H9 (cell line): ENCODE measurements at regions not wholly inside any gene's neighbourhood (a gene's known extent, or its start where the extent isn't known, plus 50 kb on each side); places are given as distances from the start of the nearest gene placed in this dataset.
"Not testable (repeated sequence)": the region's sequence is repeated elsewhere in the genome, so short reads cannot be mapped to it uniquely, and the experiment has no call there.

Experiments
- DNase-seq: peaks from one replicate; pipeline ENCODE4 v3.0.0-alpha.2; 2017
- H2AFZ ChIP-seq: one replicate; pipeline ENCODE4 v1.6.1; 2013; ENCODE audit warnings: mild to moderate bottlenecking, low read length, control low read depth, moderate library complexity
- H2AK5ac ChIP-seq: 2 replicates; pipeline ENCODE4 v1.6.1; 2013; ENCODE audit warnings: low read length, control low read depth, mixed read lengths; ENCODE audit not compliant: insufficient read length
- H2BK120ac ChIP-seq: one replicate; pipeline ENCODE4 v1.6.1; 2013; ENCODE audit warnings: low read depth, mild to moderate bottlenecking, low read length, control low read depth, inconsistent platforms; ENCODE audit not compliant: poor library complexity, severe bottlenecking
- H2BK12ac ChIP-seq: 2 replicates; pipeline ENCODE4 v1.6.1; 2013; ENCODE audit warnings: low read length, control low read depth, mixed read lengths, low read depth; ENCODE audit not compliant: insufficient read length
- H2BK15ac ChIP-seq: 2 replicates; pipeline ENCODE4 v1.6.1; 2013; ENCODE audit warnings: low read depth, low read length, control low read depth
- H2BK20ac ChIP-seq: one replicate; pipeline ENCODE4 v1.6.1; 2013; ENCODE audit warnings: low read depth, mild to moderate bottlenecking, low read length, control low read depth, inconsistent platforms; ENCODE audit not compliant: poor library complexity, severe bottlenecking
- H2BK5ac ChIP-seq: 2 replicates; pipeline ENCODE4 v1.6.1; 2013; ENCODE audit warnings: low read length, control low read depth, mixed read lengths; ENCODE audit not compliant: insufficient read length
- H3K14ac ChIP-seq: 2 replicates; pipeline ENCODE4 v1.6.1; 2013; ENCODE audit warnings: low read length, control low read depth; ENCODE audit not compliant: insufficient read depth
- H3K18ac ChIP-seq: 2 replicates; pipeline ENCODE4 v1.6.1; 2013; ENCODE audit warnings: low read depth, mild to moderate bottlenecking, mixed read lengths, low read length, control low read depth; ENCODE audit not compliant: insufficient read length
- H3K23ac ChIP-seq: 2 replicates; pipeline ENCODE4 v1.6.1; 2013; ENCODE audit warnings: low read length, control low read depth, mixed read lengths, low read depth; ENCODE audit not compliant: insufficient read length
- H3K23me2 ChIP-seq: 2 replicates; pipeline ENCODE4 v1.6.1; 2013; ENCODE audit warnings: low read depth, mild to moderate bottlenecking, mixed read lengths, low read length, control low read depth; ENCODE audit not compliant: insufficient read length, poor library complexity, severe bottlenecking
- H3K27ac ChIP-seq: 2 replicates; pipeline ENCODE4 v1.5.1; 2013; ENCODE audit warnings: low read length, control low read depth, mixed read lengths, low read depth; ENCODE audit not compliant: insufficient read length
- H3K27me3 ChIP-seq: 2 replicates; pipeline ENCODE4 v1.6.1; 2013; ENCODE audit warnings: low read length, control low read depth, inconsistent platforms; ENCODE audit not compliant: insufficient read depth
- H3K4ac ChIP-seq: 2 replicates; pipeline ENCODE4 v1.6.1; 2013; ENCODE audit warnings: low read depth, mild to moderate bottlenecking, control low read depth, inconsistent platforms, low read length, moderate library complexity
- H3K4me1 ChIP-seq: 2 replicates; pipeline ENCODE4 v1.6.1; 2013; ENCODE audit warnings: low read length, control low read depth, inconsistent platforms; ENCODE audit not compliant: insufficient read depth
- H3K4me2 ChIP-seq: 2 replicates; pipeline ENCODE4 v1.6.1; 2013; ENCODE audit warnings: low read length, control low read depth, mixed read lengths; ENCODE audit not compliant: insufficient read length, insufficient read depth
- H3K56ac ChIP-seq: 2 replicates; pipeline ENCODE4 v1.6.1; 2013; ENCODE audit warnings: low read depth, mild to moderate bottlenecking, mixed read lengths, low read length, control low read depth; ENCODE audit not compliant: insufficient read length
- H3K79me1 ChIP-seq: 2 replicates; pipeline ENCODE4 v1.6.1; 2013; ENCODE audit warnings: low read depth, mild to moderate bottlenecking, moderate library complexity, low read length, control low read depth, inconsistent platforms; ENCODE audit not compliant: insufficient read depth, poor library complexity, severe bottlenecking
- H3K79me2 ChIP-seq: 2 replicates; pipeline ENCODE4 v1.6.1; 2013; ENCODE audit warnings: low read length, control low read depth, inconsistent platforms; ENCODE audit not compliant: insufficient read depth
- H3K9ac ChIP-seq: 2 replicates; pipeline ENCODE4 v1.6.1; 2013; ENCODE audit warnings: low read length, control low read depth, mixed read lengths; ENCODE audit not compliant: insufficient read length; ENCODE audit errors: extremely low read depth
- H3K9me3 ChIP-seq: one replicate; pipeline ENCODE4 v1.6.1; 2013; ENCODE audit warnings: low read depth, low read length, inconsistent platforms; ENCODE audit not compliant: control insufficient read depth
- H3T11ph ChIP-seq: one replicate; pipeline ENCODE4 v1.6.1; 2013; ENCODE audit warnings: mild to moderate bottlenecking, low read length, control low read depth, inconsistent platforms
- H4K20me1 ChIP-seq: one replicate; pipeline ENCODE4 v1.6.1; 2013; ENCODE audit not compliant: control insufficient read depth, insufficient read length, insufficient read depth
- H4K5ac ChIP-seq: 2 replicates; pipeline ENCODE4 v1.6.1; 2013; ENCODE audit warnings: low read depth, mild to moderate bottlenecking, mixed read lengths, low read length, control low read depth; ENCODE audit not compliant: insufficient read length
- H4K8ac ChIP-seq: replicated peaks from 2 replicates; pipeline ENCODE4 v1.6.1; 2013; ENCODE audit warnings: low read length, control low read depth, mixed read lengths, low read depth; ENCODE audit not compliant: insufficient read length
- H4K91ac ChIP-seq: 2 replicates; pipeline ENCODE4 v1.6.1; 2013; ENCODE audit warnings: low read depth, mild to moderate bottlenecking, moderate library complexity, mixed read lengths, low read length, control low read depth; ENCODE audit not compliant: insufficient read length
- H3K27ac Mint-ChIP-seq, 3 experiments: 2 replicates in 2 of 3; 3 replicates in 1 of 3; pipeline ENCODE4 v1.8.0; 2020 to 2021; ENCODE audit warnings: mixed read lengths in 3 of 3, mild to moderate bottlenecking in 1 of 3, moderate library complexity in 1 of 3
- H3K27me3 Mint-ChIP-seq: 2 replicates; pipeline ENCODE4 v1.8.0; 2021; ENCODE audit warnings: low read depth, mild to moderate bottlenecking, moderate library complexity, mixed read lengths
- H3K36me3 Mint-ChIP-seq, 3 experiments: 2 replicates in 2 of 3; 3 replicates in 1 of 3; pipeline ENCODE4 v1.8.0; 2020 to 2021; ENCODE audit warnings: low read depth in 3 of 3, mixed read lengths in 3 of 3; ENCODE audit not compliant: insufficient read depth in 1 of 3
- H3K4me1 Mint-ChIP-seq, 2 experiments: 2 replicates each; pipeline ENCODE4 v1.8.0; 2020; ENCODE audit warnings: mixed read lengths in 2 of 2
- H3K4me3 Mint-ChIP-seq, 2 experiments: 2 replicates in 1 of 2; 3 replicates in 1 of 2; pipeline ENCODE4 v1.8.0; 2020 to 2021; ENCODE audit warnings: mild to moderate bottlenecking in 2 of 2, mixed read lengths in 2 of 2, moderate library complexity in 1 of 2
- H3K9me3 Mint-ChIP-seq, 2 experiments: 2 replicates in 1 of 2; 3 replicates in 1 of 2; pipeline ENCODE4 v1.8.0; 2020; ENCODE audit warnings: mild to moderate bottlenecking in 2 of 2, mixed read lengths in 2 of 2, moderate library complexity in 1 of 2
- CTCF ChIP-seq: fragments of 200-600 bp; sonication (generic); conservative IDR thresholded peaks from 3 replicates; pipeline ENCODE4 v1.8.0; 2021; ENCODE audit warnings: antibody characterized with exemption, mild to moderate bottlenecking
- WGBS: extraction: QIAGEN DNeasy Blood & Tissue Kit; methylation state at CpG from one replicate; pipeline ENCODE4 v1.1.7; 2013; ENCODE audit warnings: missing lambda C conversion rate, low lambda C conversion rate, mixed read lengths; ENCODE audit not compliant: insufficient read length; ENCODE audit errors: extremely low coverage; 5-methylcytosine and 5-hydroxymethylcytosine counted together

GRCh38 chr14:27750114-27750513 lies 1016.5 kb upstream of the FOXG1 start:
- WGBS = no CpG with 5 or more reads among the region's 4 CpGs
- H2BK12ac ChIP-seq = no peak overlapping the region
- H4K20me1 ChIP-seq = no peaks in the 10 kb centered on the region
- Mint-ChIP-seq H3K27ac (no peak overlapping the region), H3K27me3 (no peaks in the 10 kb centered on the region), H3K4me1 (no peaks in the 10 kb centered on the region), H3K9me3 (no peaks in the 10 kb centered on the region), H3K36me3 (no peaks in the 10 kb centered on the region), H3K4me3 (no peak overlapping the region)
- no peak overlapping the region for H3K18ac ChIP-seq
- H3K4ac ChIP-seq = no peak overlapping the region
- no peak overlapping the region for H2BK20ac ChIP-seq
- H3K4me1 ChIP-seq = no peaks in the 10 kb centered on the region
- no peaks in the 10 kb centered on the region for H3K9me3 ChIP-seq
- no peak overlapping the region for H2AK5ac ChIP-seq
- H3K9ac ChIP-seq = no peak overlapping the region
- H3K14ac ChIP-seq = no peak overlapping the region
- H3K79me1 ChIP-seq = no peaks in the 10 kb centered on the region
- no peaks in the 10 kb centered on the region for H3K23me2 ChIP-seq
- H3T11ph ChIP-seq = no peak overlapping the region
- DNase-seq = no peak
- H4K91ac ChIP-seq = no peak overlapping the region
- no peak overlapping the region for H2BK5ac ChIP-seq
- no peak overlapping the region for H2BK15ac ChIP-seq
- no peak overlapping the region for H3K27ac ChIP-seq
- no peak overlapping the region for H2BK120ac ChIP-seq
- TF ChIP-seq CTCF = no peak
- H3K27me3 ChIP-seq = no peaks in the 10 kb centered on the region
- no peak overlapping the region for H4K5ac ChIP-seq
- H2AFZ ChIP-seq = no peak overlapping the region
- no peaks in the 10 kb centered on the region for H3K79me2 ChIP-seq
- H4K8ac ChIP-seq = no peak overlapping the region
- H3K4me2 ChIP-seq = no peak overlapping the region
- H3K23ac ChIP-seq = no peak overlapping the region
- H3K56ac ChIP-seq = no peak overlapping the region

- not testable (repeated sequence) for H2BK12ac ChIP-seq, H3K4me3 Mint-ChIP-seq, H2BK20ac ChIP-seq, H3K18ac ChIP-seq, H3K23ac ChIP-seq, H2AK5ac ChIP-seq, H3K4me1 ChIP-seq, H3K27ac ChIP-seq, H3K56ac ChIP-seq, H3K27ac Mint-ChIP-seq, H2AFZ ChIP-seq, H3K27me3 Mint-ChIP-seq, H3K79me1 ChIP-seq, H3K9me3 ChIP-seq, H4K5ac ChIP-seq, H3K36me3 Mint-ChIP-seq, H4K20me1 ChIP-seq, H3K14ac ChIP-seq, H3T11ph ChIP-seq, H4K8ac ChIP-seq, H3K27me3 ChIP-seq, H3K23me2 ChIP-seq, H3K4ac ChIP-seq, H3K79me2 ChIP-seq, H3K9me3 Mint-ChIP-seq, H3K9ac ChIP-seq, H4K91ac ChIP-seq, H2BK5ac ChIP-seq, DNase-seq, H3K4me2 ChIP-seq, H2BK15ac ChIP-seq, H2BK120ac ChIP-seq
- WGBS = no CpG with 5 or more reads among the region's 4 CpGs
- H3K4me1 Mint-ChIP-seq = peaks cover 5 to 12% of the 10 kb centered on the region in 2 experiments; a peak in 2 of 4 replicates
Measured at GRCh38 chr14:27757642-27758041, 1008.9 kb upstream of the FOXG1 start.
